SK-N-SH (cell line): ENCODE measurements at regions not wholly inside any gene's neighbourhood (a gene's known extent, or its start where the extent isn't known, plus 50 kb on each side); places are given as distances from the start of the nearest gene placed in this dataset.

Experiments used
- CTCF ChIA-PET: fragments of 300-600, 350-600 bp; formaldehyde crosslinking; extraction: SDS; loops from one replicate; lab custom pipeline; 2021; lab: Yijun Ruan, JAX
- POLR2A ChIA-PET: fragments of 350-600 bp; sonication (Branson Sonifier 250); formaldehyde crosslinking; extraction: SDS; loops from one replicate; lab custom pipeline; 2020; ENCODE audit warnings: antibody characterized with exemption, inconsistent platforms; lab: Yijun Ruan, JAX
- DNase-seq: peaks from one replicate; pipeline ENCODE4 v3.0.0; 2012
- H2AFZ ChIP-seq: fragments of 200-600 bp; sonication (generic); 2 replicates; pipeline ENCODE4 v1.8.1; 2016; ENCODE audit warnings: antibody characterized with exemption, mild to moderate bottlenecking, low read depth
- H3F3A ChIP-seq: fragments of 200-600 bp; sonication (generic); replicated peaks from 2 replicates; pipeline ENCODE3; 2016; ENCODE audit warnings: antibody characterized with exemption, mild to moderate bottlenecking; ENCODE audit not compliant: insufficient read depth
- H3K27ac ChIP-seq, 2 experiments: fragments of 200-500 bp in 1 of 2; fragments of 200-600 bp in 1 of 2; sonication (Bioruptor generic) in 1 of 2; sonication (generic), shearing (Covaris generic) in 1 of 2; 2 replicates each; pipeline versions ENCODE4 v1.5.1 to v1.6.1; 2014 to 2016; ENCODE audit warnings: low read depth in 2 of 2, inconsistent platforms in 1 of 2, low read length in 1 of 2, mild to moderate bottlenecking in 1 of 2, mixed read lengths in 1 of 2
- H3K27me3 ChIP-seq: fragments of 200-600 bp; sonication (generic), shearing (Covaris generic); 2 replicates; pipeline ENCODE4 v1.6.1; 2016; ENCODE audit warnings: mixed run types; ENCODE audit not compliant: insufficient read depth
- H3K36me3 ChIP-seq, 2 experiments: fragments of 200-500 bp in 1 of 2; fragments of 200-600 bp in 1 of 2; sonication (Bioruptor generic) in 1 of 2; sonication (generic) in 1 of 2; replicated peaks in 1 of 2; 2 replicates each; pipeline versions ENCODE3 to v1.5.1; 2014 to 2016; ENCODE audit warnings: low read length in 1 of 2, mild to moderate bottlenecking in 1 of 2; ENCODE audit not compliant: insufficient read depth in 2 of 2, control insufficient read depth in 1 of 2
- H3K4me1 ChIP-seq, 2 experiments: fragments of 200-500 bp in 1 of 2; fragments of 200-600 bp in 1 of 2; sonication (Bioruptor generic) in 1 of 2; sonication (generic), shearing (Covaris generic) in 1 of 2; 2 replicates each; pipeline versions ENCODE4 v1.5.1 to v1.6.1; 2014 to 2016; ENCODE audit warnings: low read depth in 1 of 2, low read length in 1 of 2, mixed run types in 1 of 2; ENCODE audit not compliant: insufficient read depth in 2 of 2, control insufficient read depth in 1 of 2
- H3K4me2 ChIP-seq: fragments of 200-600 bp; sonication (generic), shearing (Covaris generic); 2 replicates; pipeline ENCODE4 v1.6.1; 2017; ENCODE audit warnings: mixed run types
- H3K4me3 ChIP-seq, 2 experiments: fragments of 200-500 bp in 1 of 2; fragments of 200-600 bp in 1 of 2; sonication (Bioruptor generic) in 1 of 2; sonication (generic), shearing (Covaris generic) in 1 of 2; 2 replicates each; pipeline versions ENCODE4 v1.5.1 to v1.8.1; 2014 to 2016; ENCODE audit warnings: low read depth in 2 of 2, inconsistent platforms in 1 of 2, low read length in 1 of 2, mild to moderate bottlenecking in 1 of 2, mixed read lengths in 1 of 2, moderate library complexity in 1 of 2
- H3K79me2 ChIP-seq: fragments of 200-600 bp; sonication (generic); 2 replicates; pipeline ENCODE4 v1.8.1; 2017; ENCODE audit warnings: mild to moderate bottlenecking; ENCODE audit not compliant: insufficient read depth
- H3K9ac ChIP-seq: fragments of 200-600 bp; sonication (generic); 2 replicates; pipeline ENCODE4 v1.6.1; 2017; ENCODE audit warnings: mixed run types
- H3K9me2 ChIP-seq: fragments of 200-600 bp; sonication (generic); 2 replicates; pipeline ENCODE4 v1.6.1; 2017; ENCODE audit warnings: mixed run types
- H3K9me3 ChIP-seq: fragments of 200-600 bp; sonication (generic); 2 replicates; pipeline ENCODE4 v1.6.1; 2017; ENCODE audit warnings: mixed run types, mild to moderate bottlenecking, moderate library complexity
- H4K20me1 ChIP-seq: fragments of 200-600 bp; sonication (generic); 2 replicates; pipeline ENCODE4 v1.6.1; 2017; ENCODE audit warnings: mild to moderate bottlenecking, mixed run types; ENCODE audit not compliant: insufficient read depth
- ELF1 ChIP-seq: IDR thresholded peaks from 2 replicates; pipeline ENCODE4 v1.4.0; 2012
- EZH2phosphoT487 ChIP-seq: fragments of 200-600 bp; sonication (generic); IDR thresholded peaks from 2 replicates; pipeline ENCODE4 v1.6.1; 2017; ENCODE audit warnings: low read depth, mixed run types, mild to moderate bottlenecking, antibody characterized with exemption, moderate library complexity, borderline replicate concordance
- FOSL2 ChIP-seq: IDR thresholded peaks from 2 replicates; pipeline ENCODE4 v1.4.0; 2012; ENCODE audit warnings: low read depth, mild to moderate bottlenecking, moderate library complexity, borderline replicate concordance
- FOXM1 ChIP-seq: IDR thresholded peaks from 2 replicates; pipeline ENCODE4 v1.4.0; 2012; ENCODE audit warnings: low read depth, mild to moderate bottlenecking
- JUND ChIP-seq: IDR thresholded peaks from 2 replicates; pipeline ENCODE4 v1.4.0; 2012
- NRF1 ChIP-seq: IDR thresholded peaks from 2 replicates; pipeline ENCODE4 v1.6.1; 2012; ENCODE audit warnings: low read depth, mild to moderate bottlenecking, low read length
- RFX5 ChIP-seq: IDR thresholded peaks from 2 replicates; pipeline ENCODE4 v1.6.1; 2012; ENCODE audit warnings: mild to moderate bottlenecking, improper control_type of control experiment, low read length
- SIN3A ChIP-seq: IDR thresholded peaks from 2 replicates; pipeline ENCODE4 v1.6.1; 2012; ENCODE audit warnings: low read depth, mild to moderate bottlenecking, low read length, moderate library complexity, borderline replicate concordance
- SMC3 ChIP-seq: IDR thresholded peaks from 2 replicates; pipeline ENCODE4 v1.6.1; 2012; ENCODE audit warnings: low read depth, low read length, improper control_type of control experiment
- TAF1 ChIP-seq: IDR thresholded peaks from 2 replicates; pipeline ENCODE4 v1.6.1; 2012; ENCODE audit warnings: low read depth, mild to moderate bottlenecking, low read length, moderate library complexity, borderline replicate concordance
- TEAD4 ChIP-seq: IDR thresholded peaks from 2 replicates; pipeline ENCODE4 v1.4.0; 2012; ENCODE audit warnings: mild to moderate bottlenecking, borderline replicate concordance; ENCODE audit not compliant: insufficient read depth
- USF2 ChIP-seq: fragments of 150-350 bp; IDR thresholded peaks from 2 replicates; pipeline ENCODE4 v1.6.1; 2017; ENCODE audit warnings: antibody characterized with exemption, low read length, low read depth, borderline replicate concordance
- YY1 ChIP-seq: IDR thresholded peaks from 2 replicates; pipeline ENCODE4 v1.4.0; 2012; ENCODE audit warnings: low read depth, mild to moderate bottlenecking
- ZBTB33 ChIP-seq: IDR thresholded peaks from 2 replicates; pipeline ENCODE4 v1.4.0; 2012; ENCODE audit warnings: low read depth, borderline replicate concordance
- WGBS: methylation state at CpG from one replicate; pipeline ENCODE4 v1.1.6; 2017; ENCODE audit warnings: low lambda C conversion rate; 5-methylcytosine and 5-hydroxymethylcytosine counted together

GRCh38 chr6:156017838-156018237 is 562.2 kb upstream of the NOX3 start (continued):
- TF ChIP-seq FOSL2, result no peak
- no peak for TF ChIP-seq RFX5
- TF ChIP-seq FOXM1, result no peak

GRCh38 chr6:156016186-156016976 is 560.7 kb upstream of the NOX3 start:
- H3K4me3 ChIP-seq, result no peak overlapping the region
- POLR2A ChIA-PET, result interaction anchor here (1.0 kb wide), 1 partner anchor 12 kb away, joined by 3 read pairs; no protein-coding TSS in a partner anchor
- H4K20me1 ChIP-seq, result no peaks in the 10 kb centered on the region
- peaks cover 0 to 4% of the 10 kb centered on the region in 2 experiments; a peak in 2 of 4 replicates for H3K4me1 ChIP-seq
- H3K27me3 ChIP-seq, result no peaks in the 10 kb centered on the region
- H3K9me2 ChIP-seq, result no peaks in the 10 kb centered on the region
- no peaks in the 10 kb centered on the region for H3K79me2 ChIP-seq
- no peaks in the 10 kb centered on the region for H3K36me3 ChIP-seq
- DNase-seq, result no peak
- H3K9me3 ChIP-seq, result no peaks in the 10 kb centered on the region
- TF ChIP-seq SMC3, result no peak
- TF ChIP-seq USF2, result no peak
- no peak for TF ChIP-seq FOSL2
- TF ChIP-seq TEAD4, result no peak
- no peak for TF ChIP-seq NRF1
- no peak for TF ChIP-seq FOXM1
- no peak for TF ChIP-seq TAF1
- no peak for TF ChIP-seq SIN3A
- no peak for TF ChIP-seq EZH2phosphoT487
- no peak for TF ChIP-seq YY1
- TF ChIP-seq ELF1, result no peak
- no peak for TF ChIP-seq JUND
- TF ChIP-seq ZBTB33, result no peak
- no peak overlapping the region for H3K9ac ChIP-seq
- H3K4me2 ChIP-seq, result no peak overlapping the region
- no peak overlapping the region for H3K27ac ChIP-seq
- H3F3A ChIP-seq, result peaks cover under 1% of the 10 kb centered on the region
- CTCF ChIA-PET, result interaction anchor here (0.9 kb wide), 1 partner anchor 9 kb away, joined by 3 read pairs; no protein-coding TSS in a partner anchor
- H2AFZ ChIP-seq, result no peak overlapping the region
- 79% methylated on average over 7 of the region's 7 CpGs for WGBS
